GM23338 (cell line): ENCODE measurements at regions not wholly inside any gene's neighbourhood (a gene's known extent, or its start where the extent isn't known, plus 50 kb on each side); places are given as distances from the start of the nearest gene placed in this dataset.

Experiments used
- ATAC-seq: fragments of 200-7000 bp; cut with Tn5 transposase; 3 replicates; pipeline ENCODE4 v1.9.1; 2020
- DNase-seq: peaks from one replicate; pipeline ENCODE4 v3.0.0-alpha.2; 2015; ENCODE audit warnings: low spot score
- H2AFZ ChIP-seq: fragments of 200-600 bp; sonication (generic); 2 replicates; pipeline ENCODE4 v1.8.0; 2016; ENCODE audit warnings: antibody characterized with exemption, mild to moderate bottlenecking, moderate library complexity
- H3F3A ChIP-seq: fragments of 200-600 bp; sonication (generic); replicated peaks from 2 replicates; pipeline ENCODE4 v1.8.0; 2017; ENCODE audit warnings: antibody characterized with exemption, mixed run types, low read depth
- H3K27ac ChIP-seq: fragments of 200-600 bp; sonication (generic); 2 replicates; pipeline ENCODE4 v1.6.1; 2016; ENCODE audit warnings: low read depth
- H3K27me3 ChIP-seq: fragments of 200-600 bp; sonication (generic); 2 replicates; pipeline ENCODE4 v1.8.0; 2016; ENCODE audit warnings: mild to moderate bottlenecking, mixed run types, moderate library complexity; ENCODE audit not compliant: insufficient read depth
- H3K36me3 ChIP-seq: fragments of 200-600 bp; sonication (generic); 2 replicates; pipeline ENCODE4 v1.8.0; 2016; ENCODE audit warnings: mild to moderate bottlenecking; ENCODE audit not compliant: insufficient read depth
- H3K4me1 ChIP-seq: fragments of 200-600 bp; sonication (generic); 2 replicates; pipeline ENCODE4 v1.8.0; 2016; ENCODE audit warnings: mild to moderate bottlenecking, moderate library complexity; ENCODE audit not compliant: insufficient read depth
- H3K4me2 ChIP-seq: fragments of 200-600 bp; sonication (generic); 2 replicates; pipeline ENCODE4 v1.7.1; 2017; ENCODE audit warnings: mixed run types
- H3K4me3 ChIP-seq: fragments of 200-600 bp; sonication (generic); 2 replicates; pipeline ENCODE4 v1.6.1; 2016; ENCODE audit warnings: mixed run types
- H3K79me2 ChIP-seq: fragments of 200-600 bp; sonication (generic); replicated peaks from 2 replicates; pipeline ENCODE4 v1.8.0; 2017; ENCODE audit warnings: mild to moderate bottlenecking; ENCODE audit not compliant: insufficient read depth
- H3K9me2 ChIP-seq: fragments of 200-600 bp; sonication (generic); 2 replicates; pipeline ENCODE4 v1.8.0; 2017; ENCODE audit not compliant: insufficient read depth
- H4K20me1 ChIP-seq: fragments of 200-600 bp; sonication (generic); replicated peaks from 2 replicates; pipeline ENCODE4 v1.8.0; 2017; ENCODE audit warnings: mild to moderate bottlenecking; ENCODE audit not compliant: insufficient read depth
- H3K27ac Mint-ChIP-seq: 2 replicates; pipeline ENCODE4 v1.8.0; 2020; ENCODE audit warnings: inconsistent platforms, mild to moderate bottlenecking, moderate library complexity, mixed read lengths
- H3K27me3 Mint-ChIP-seq: 3 replicates; pipeline ENCODE4 v1.8.0; 2022; ENCODE audit warnings: low read depth, mild to moderate bottlenecking, moderate library complexity, mixed read lengths, inconsistent platforms; ENCODE audit not compliant: insufficient read depth, poor library complexity
- H3K36me3 Mint-ChIP-seq: 3 replicates; pipeline ENCODE4 v1.8.0; 2021; ENCODE audit warnings: low read depth, mild to moderate bottlenecking, inconsistent platforms, moderate library complexity, mixed read lengths
- H3K4me1 Mint-ChIP-seq: 3 replicates; pipeline ENCODE4 v1.8.0; 2020; ENCODE audit warnings: mild to moderate bottlenecking, inconsistent platforms, mixed read lengths
- H3K4me3 Mint-ChIP-seq: 3 replicates; pipeline ENCODE4 v1.8.0; 2021; ENCODE audit warnings: moderate library complexity, mild to moderate bottlenecking, inconsistent platforms, mixed read lengths
- H3K9me3 Mint-ChIP-seq: 3 replicates; pipeline ENCODE4 v1.8.0; 2020; ENCODE audit warnings: moderate library complexity, mild to moderate bottlenecking, inconsistent platforms, mixed read lengths
- CREB1 ChIP-seq: fragments of 250-450 bp; sonication (Bioruptor Pico); IDR thresholded peaks from 2 replicates; pipeline ENCODE4 v1.5.0; 2020; ENCODE audit warnings: low read depth, mild to moderate bottlenecking, moderate library complexity
- EZH2 ChIP-seq: fragments of 200-600 bp; sonication (generic); IDR thresholded peaks from one replicate; pipeline ENCODE4 v1.8.0; 2017; ENCODE audit warnings: antibody characterized with exemption, mild to moderate bottlenecking, low read depth; ENCODE audit not compliant: unreplicated experiment
- EZH2phosphoT487 ChIP-seq: fragments of 200-600 bp; sonication (generic); IDR thresholded peaks from one replicate; pipeline ENCODE4 v1.8.1; 2018; ENCODE audit warnings: antibody characterized with exemption; ENCODE audit not compliant: unreplicated experiment
- JUNB ChIP-seq: IDR thresholded peaks from one replicate; pipeline ENCODE4 v1.6.1; 2016; ENCODE audit warnings: antibody characterized with exemption; ENCODE audit not compliant: unreplicated experiment
- NANOG ChIP-seq: IDR thresholded peaks from 2 replicates; pipeline ENCODE4 v1.6.1; 2016; ENCODE audit warnings: antibody characterized with exemption, borderline replicate concordance
- POLR2AphosphoS5 ChIP-seq: IDR thresholded peaks from 2 replicates; pipeline ENCODE4 v1.6.1; 2016; ENCODE audit warnings: antibody characterized with exemption, low read depth
- STAT1 ChIP-seq: IDR thresholded peaks from one replicate; pipeline ENCODE4 v1.6.1; 2016; ENCODE audit warnings: antibody characterized with exemption; ENCODE audit not compliant: unreplicated experiment
- ZNF114 ChIP-seq: fragments of 250-450 bp; sonication (Bioruptor Pico); IDR thresholded peaks from 2 replicates; pipeline ENCODE4 v1.5.0; 2020; ENCODE audit warnings: mild to moderate bottlenecking, moderate library complexity
- ZNF331 ChIP-seq: fragments of 250-450 bp; sonication (Bioruptor Pico); IDR thresholded peaks from 2 replicates; pipeline ENCODE4 v1.5.0; 2020; ENCODE audit warnings: low read depth, mild to moderate bottlenecking, moderate library complexity
- TF ChIP-seq, protein P1 (sequence below): fragments of 250-450 bp; sonication (Bioruptor Pico); IDR thresholded peaks from 2 replicates; pipeline ENCODE4 v1.5.0; 2020; ENCODE audit warnings: mild to moderate bottlenecking, moderate library complexity
- TF ChIP-seq, protein P2 (sequence below): IDR thresholded peaks from 2 replicates; pipeline ENCODE4 v1.6.1; 2016; ENCODE audit warnings: antibody characterized with exemption
- TF ChIP-seq, protein P3 (sequence below), 2 experiments: fragments of 200-600 bp in 1 of 2; sonication (generic) in 1 of 2; conservative IDR thresholded peaks; 2 replicates each; pipeline versions ENCODE4 v1.5.1 to v1.6.1; 2016 to 2017; ENCODE audit warnings: antibody characterized with exemption in 2 of 2, low read depth in 2 of 2, mild to moderate bottlenecking in 2 of 2, moderate library complexity in 1 of 2
- TF ChIP-seq, protein P4 (sequence below): IDR thresholded peaks from one replicate; pipeline ENCODE4 v1.6.1; 2018; ENCODE audit warnings: antibody characterized with exemption; ENCODE audit not compliant: unreplicated experiment

DNA sequence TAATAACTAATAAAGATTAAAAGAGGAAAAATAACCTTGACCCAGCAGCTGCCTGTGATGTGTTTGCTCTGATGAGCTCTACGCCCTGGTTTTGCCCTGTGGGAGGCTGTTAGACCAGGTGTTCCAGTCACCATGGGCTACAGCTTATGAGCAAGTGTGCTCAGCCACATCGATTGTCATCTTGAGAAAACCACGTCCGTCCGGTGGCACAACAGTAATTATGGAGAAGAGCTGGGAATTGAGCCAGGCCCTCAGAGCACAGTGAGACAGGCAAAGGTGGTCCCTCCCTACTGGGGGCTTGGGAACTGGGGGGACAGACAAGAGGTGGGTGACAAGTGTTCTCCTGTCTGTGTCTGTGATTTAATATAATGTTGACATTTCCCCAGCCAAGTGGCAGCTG, 420.5 kb downstream of the MATN1 start:
- no peaks in the 10 kb centered on the region for H3K4me1 ChIP-seq
- H3K27me3 ChIP-seq = no peaks in the 10 kb centered on the region
- H3K79me2 ChIP-seq = no peaks in the 10 kb centered on the region
- H3K4me1 Mint-ChIP-seq = peaks cover 3% of the 10 kb centered on the region; the same call in 2 of the 3 replicates
- no peaks in the 10 kb centered on the region for H3K9me2 ChIP-seq
- H3K4me2 ChIP-seq = no peak overlapping the region
- H3K4me3 Mint-ChIP-seq = no peak overlapping the region
- no peaks in the 10 kb centered on the region for H3K36me3 Mint-ChIP-seq
- H2AFZ ChIP-seq = no peak overlapping the region
- no peaks in the 10 kb centered on the region for H4K20me1 ChIP-seq
- H3F3A ChIP-seq = no peaks in the 10 kb centered on the region
- no peak overlapping the region for H3K4me3 ChIP-seq
- H3K27me3 Mint-ChIP-seq = peaks cover 4% of the 10 kb centered on the region
- no peak for TF ChIP-seq ZNF331 (CRISPR knock-in tag)
- TF ChIP-seq EZH2 = no peak
- TF ChIP-seq ZNF114 (CRISPR knock-in tag) = no peak
- TF ChIP-seq, protein P1, sequence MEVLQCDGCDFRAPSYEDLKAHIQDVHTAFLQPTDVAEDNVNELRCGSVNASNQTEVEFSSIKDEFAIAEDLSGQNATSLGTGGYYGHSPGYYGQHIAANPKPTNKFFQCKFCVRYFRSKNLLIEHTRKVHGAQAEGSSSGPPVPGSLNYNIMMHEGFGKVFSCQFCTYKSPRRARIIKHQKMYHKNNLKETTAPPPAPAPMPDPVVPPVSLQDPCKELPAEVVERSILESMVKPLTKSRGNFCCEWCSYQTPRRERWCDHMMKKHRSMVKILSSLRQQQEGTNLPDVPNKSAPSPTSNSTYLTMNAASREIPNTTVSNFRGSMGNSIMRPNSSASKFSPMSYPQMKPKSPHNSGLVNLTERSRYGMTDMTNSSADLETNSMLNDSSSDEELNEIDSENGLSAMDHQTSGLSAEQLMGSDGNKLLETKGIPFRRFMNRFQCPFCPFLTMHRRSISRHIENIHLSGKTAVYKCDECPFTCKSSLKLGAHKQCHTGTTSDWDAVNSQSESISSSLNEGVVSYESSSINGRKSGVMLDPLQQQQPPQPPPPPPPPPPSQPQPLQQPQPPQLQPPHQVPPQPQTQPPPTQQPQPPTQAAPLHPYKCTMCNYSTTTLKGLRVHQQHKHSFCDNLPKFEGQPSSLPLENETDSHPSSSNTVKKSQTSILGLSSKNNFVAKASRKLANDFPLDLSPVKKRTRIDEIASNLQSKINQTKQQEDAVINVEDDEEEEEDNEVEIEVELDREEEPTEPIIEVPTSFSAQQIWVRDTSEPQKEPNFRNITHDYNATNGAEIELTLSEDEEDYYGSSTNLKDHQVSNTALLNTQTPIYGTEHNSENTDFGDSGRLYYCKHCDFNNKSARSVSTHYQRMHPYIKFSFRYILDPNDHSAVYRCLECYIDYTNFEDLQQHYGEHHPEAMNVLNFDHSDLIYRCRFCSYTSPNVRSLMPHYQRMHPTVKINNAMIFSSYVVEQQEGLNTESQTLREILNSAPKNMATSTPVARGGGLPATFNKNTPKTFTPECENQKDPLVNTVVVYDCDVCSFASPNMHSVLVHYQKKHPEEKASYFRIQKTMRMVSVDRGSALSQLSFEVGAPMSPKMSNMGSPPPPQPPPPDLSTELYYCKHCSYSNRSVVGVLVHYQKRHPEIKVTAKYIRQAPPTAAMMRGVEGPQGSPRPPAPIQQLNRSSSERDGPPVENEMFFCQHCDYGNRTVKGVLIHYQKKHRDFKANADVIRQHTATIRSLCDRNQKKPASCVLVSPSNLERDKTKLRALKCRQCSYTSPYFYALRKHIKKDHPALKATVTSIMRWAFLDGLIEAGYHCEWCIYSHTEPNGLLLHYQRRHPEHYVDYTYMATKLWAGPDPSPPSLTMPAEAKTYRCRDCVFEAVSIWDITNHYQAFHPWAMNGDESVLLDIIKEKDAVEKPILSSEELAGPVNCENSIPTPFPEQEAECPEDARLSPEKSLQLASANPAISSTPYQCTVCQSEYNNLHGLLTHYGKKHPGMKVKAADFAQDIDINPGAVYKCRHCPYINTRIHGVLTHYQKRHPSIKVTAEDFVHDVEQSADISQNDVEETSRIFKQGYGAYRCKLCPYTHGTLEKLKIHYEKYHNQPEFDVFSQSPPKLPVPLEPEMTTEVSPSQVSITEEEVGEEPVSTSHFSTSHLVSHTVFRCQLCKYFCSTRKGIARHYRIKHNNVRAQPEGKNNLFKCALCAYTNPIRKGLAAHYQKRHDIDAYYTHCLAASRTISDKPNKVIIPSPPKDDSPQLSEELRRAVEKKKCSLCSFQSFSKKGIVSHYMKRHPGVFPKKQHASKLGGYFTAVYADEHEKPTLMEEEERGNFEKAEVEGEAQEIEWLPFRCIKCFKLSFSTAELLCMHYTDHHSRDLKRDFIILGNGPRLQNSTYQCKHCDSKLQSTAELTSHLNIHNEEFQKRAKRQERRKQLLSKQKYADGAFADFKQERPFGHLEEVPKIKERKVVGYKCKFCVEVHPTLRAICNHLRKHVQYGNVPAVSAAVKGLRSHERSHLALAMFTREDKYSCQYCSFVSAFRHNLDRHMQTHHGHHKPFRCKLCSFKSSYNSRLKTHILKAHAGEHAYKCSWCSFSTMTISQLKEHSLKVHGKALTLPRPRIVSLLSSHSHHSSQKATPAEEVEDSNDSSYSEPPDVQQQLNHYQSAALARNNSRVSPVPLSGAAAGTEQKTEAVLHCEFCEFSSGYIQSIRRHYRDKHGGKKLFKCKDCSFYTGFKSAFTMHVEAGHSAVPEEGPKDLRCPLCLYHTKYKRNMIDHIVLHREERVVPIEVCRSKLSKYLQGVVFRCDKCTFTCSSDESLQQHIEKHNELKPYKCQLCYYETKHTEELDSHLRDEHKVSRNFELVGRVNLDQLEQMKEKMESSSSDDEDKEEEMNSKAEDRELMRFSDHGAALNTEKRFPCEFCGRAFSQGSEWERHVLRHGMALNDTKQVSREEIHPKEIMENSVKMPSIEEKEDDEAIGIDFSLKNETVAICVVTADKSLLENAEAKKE (CRISPR knock-in tag) = no peak
- no peak for TF ChIP-seq CREB1 (CRISPR knock-in tag)
- TF ChIP-seq STAT1 = no peak
- no peak for TF ChIP-seq JUNB
- no peak for TF ChIP-seq EZH2phosphoT487
- TF ChIP-seq POLR2AphosphoS5 = no peak
- TF ChIP-seq, protein P2, sequence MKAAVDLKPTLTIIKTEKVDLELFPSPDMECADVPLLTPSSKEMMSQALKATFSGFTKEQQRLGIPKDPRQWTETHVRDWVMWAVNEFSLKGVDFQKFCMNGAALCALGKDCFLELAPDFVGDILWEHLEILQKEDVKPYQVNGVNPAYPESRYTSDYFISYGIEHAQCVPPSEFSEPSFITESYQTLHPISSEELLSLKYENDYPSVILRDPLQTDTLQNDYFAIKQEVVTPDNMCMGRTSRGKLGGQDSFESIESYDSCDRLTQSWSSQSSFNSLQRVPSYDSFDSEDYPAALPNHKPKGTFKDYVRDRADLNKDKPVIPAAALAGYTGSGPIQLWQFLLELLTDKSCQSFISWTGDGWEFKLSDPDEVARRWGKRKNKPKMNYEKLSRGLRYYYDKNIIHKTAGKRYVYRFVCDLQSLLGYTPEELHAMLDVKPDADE = no peak
- TF ChIP-seq, protein P3, sequence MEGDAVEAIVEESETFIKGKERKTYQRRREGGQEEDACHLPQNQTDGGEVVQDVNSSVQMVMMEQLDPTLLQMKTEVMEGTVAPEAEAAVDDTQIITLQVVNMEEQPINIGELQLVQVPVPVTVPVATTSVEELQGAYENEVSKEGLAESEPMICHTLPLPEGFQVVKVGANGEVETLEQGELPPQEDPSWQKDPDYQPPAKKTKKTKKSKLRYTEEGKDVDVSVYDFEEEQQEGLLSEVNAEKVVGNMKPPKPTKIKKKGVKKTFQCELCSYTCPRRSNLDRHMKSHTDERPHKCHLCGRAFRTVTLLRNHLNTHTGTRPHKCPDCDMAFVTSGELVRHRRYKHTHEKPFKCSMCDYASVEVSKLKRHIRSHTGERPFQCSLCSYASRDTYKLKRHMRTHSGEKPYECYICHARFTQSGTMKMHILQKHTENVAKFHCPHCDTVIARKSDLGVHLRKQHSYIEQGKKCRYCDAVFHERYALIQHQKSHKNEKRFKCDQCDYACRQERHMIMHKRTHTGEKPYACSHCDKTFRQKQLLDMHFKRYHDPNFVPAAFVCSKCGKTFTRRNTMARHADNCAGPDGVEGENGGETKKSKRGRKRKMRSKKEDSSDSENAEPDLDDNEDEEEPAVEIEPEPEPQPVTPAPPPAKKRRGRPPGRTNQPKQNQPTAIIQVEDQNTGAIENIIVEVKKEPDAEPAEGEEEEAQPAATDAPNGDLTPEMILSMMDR (conservative IDR thresholded peaks at IDR 0.05; ENCODE audit: low read depth in 2 of 2) = no peak
- no peak for TF ChIP-seq NANOG
- TF ChIP-seq, protein P4, sequence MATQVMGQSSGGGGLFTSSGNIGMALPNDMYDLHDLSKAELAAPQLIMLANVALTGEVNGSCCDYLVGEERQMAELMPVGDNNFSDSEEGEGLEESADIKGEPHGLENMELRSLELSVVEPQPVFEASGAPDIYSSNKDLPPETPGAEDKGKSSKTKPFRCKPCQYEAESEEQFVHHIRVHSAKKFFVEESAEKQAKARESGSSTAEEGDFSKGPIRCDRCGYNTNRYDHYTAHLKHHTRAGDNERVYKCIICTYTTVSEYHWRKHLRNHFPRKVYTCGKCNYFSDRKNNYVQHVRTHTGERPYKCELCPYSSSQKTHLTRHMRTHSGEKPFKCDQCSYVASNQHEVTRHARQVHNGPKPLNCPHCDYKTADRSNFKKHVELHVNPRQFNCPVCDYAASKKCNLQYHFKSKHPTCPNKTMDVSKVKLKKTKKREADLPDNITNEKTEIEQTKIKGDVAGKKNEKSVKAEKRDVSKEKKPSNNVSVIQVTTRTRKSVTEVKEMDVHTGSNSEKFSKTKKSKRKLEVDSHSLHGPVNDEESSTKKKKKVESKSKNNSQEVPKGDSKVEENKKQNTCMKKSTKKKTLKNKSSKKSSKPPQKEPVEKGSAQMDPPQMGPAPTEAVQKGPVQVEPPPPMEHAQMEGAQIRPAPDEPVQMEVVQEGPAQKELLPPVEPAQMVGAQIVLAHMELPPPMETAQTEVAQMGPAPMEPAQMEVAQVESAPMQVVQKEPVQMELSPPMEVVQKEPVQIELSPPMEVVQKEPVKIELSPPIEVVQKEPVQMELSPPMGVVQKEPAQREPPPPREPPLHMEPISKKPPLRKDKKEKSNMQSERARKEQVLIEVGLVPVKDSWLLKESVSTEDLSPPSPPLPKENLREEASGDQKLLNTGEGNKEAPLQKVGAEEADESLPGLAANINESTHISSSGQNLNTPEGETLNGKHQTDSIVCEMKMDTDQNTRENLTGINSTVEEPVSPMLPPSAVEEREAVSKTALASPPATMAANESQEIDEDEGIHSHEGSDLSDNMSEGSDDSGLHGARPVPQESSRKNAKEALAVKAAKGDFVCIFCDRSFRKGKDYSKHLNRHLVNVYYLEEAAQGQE = no peak
- no peak for ATAC-seq
- H3K27ac ChIP-seq = no peak overlapping the region
- no peak for DNase-seq
- peaks cover 3% of the 10 kb centered on the region; the same call in 2 of the 3 replicates for H3K9me3 Mint-ChIP-seq
- no peaks in the 10 kb centered on the region for H3K36me3 ChIP-seq
- H3K27ac Mint-ChIP-seq = no peak overlapping the region
